ENCODE measurements at regions not wholly inside any gene's neighbourhood (a gene's known extent, or its start where the extent isn't known, plus 50 kb on each side); places are given as distances from the start of the nearest gene placed in this dataset.

DNA sequence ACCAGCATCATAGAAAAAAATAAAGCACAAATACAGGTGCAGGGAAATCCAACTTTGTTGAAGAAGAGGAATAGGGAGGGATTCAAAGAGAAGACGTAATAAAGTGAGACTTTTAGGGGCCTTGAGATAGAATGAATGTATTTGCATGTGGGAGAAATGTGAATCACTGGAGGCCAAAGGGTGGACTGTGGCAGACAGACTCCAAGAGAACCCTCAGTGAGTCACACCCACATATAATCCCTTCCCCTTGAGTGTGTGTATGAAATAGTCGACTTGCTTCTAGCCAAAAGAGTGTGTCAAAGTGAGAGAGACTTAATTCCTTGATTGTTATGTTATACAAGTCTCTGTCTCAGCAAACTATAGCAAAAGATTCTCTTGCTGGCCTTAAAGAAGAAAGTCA is 101.3 kb upstream of the GHITM start:
- DNase-seq (ENCODE audit: low read depth), result no peak

- DNase-seq (ENCODE audit: low read depth), result no peak
These were observed 99.4 kb upstream of the GHITM start for GRCh38 chr10:84039957-84040356.

DNA sequence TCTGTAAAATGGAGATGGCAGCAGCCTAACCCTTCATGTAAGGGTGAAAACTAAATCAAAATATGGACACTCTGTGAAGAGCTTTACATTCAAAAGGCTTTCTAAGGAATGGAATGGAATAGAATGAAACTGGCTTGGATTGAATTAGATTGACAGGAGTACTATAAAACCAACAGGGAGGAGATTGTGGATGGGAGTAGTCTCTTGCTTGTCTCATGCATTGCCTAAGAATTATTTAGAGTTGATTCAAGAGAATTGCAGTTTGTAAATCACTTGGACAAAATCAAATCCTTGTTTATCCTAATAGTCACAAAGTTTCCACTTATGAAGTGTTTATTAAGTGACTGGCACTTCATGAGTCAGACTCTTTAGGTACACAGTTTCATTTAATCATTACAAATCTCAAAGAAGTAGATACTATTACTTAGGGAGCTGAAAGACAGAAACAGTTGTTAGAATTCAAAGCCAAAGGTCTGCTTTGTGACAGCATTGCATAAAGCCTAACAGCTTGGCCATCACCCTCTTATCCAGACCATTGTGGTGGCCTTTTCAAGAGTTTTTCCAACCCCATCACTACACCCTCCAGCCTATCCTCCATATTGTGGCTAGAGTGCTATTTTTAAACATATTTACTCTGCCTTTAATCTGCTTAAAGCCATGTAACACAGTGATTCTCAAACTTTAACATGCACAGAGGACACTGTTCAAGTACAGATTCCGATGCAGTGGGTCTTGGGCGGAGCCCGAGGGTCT is 91.9 kb upstream of the GHITM start:
- no peak for DNase-seq (ENCODE audit: low read depth)

- DNase-seq (ENCODE audit: low read depth), result no peak
These were observed 89.7 kb upstream of the GHITM start for GRCh38 chr10:84049645-84050011.

GRCh38 chr10:84053626-84054025 is 85.7 kb upstream of the GHITM start:
- no peak for DNase-seq (ENCODE audit: low read depth)

DNA sequence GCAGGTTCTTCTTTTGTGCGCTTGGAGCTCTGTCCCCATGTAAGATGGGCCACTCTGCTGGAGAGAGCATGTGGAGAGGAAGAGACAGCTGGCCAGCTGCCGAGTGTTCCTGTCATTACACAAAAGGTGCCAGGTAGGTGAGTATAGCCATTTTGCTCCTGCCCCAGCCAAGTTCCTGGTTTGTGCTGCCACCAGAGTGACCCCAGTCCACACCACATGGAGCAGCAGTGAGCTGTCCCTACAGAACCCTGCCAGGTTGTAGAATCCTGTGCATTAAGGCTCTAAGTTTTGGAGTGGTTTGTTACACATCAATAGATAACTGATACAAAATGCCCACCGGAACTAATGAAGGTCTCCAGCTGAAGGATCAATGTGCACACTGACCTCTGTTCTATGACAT is 84.6 kb upstream of the GHITM start:
- no peak for DNase-seq (ENCODE audit: low read depth)

GRCh38 chr10:84059526-84059925 is 79.8 kb upstream of the GHITM start:
- DNase-seq (ENCODE audit: low read depth), result no peak

GRCh38 chr10:84063440-84063839 is 75.9 kb upstream of the GHITM start:
- DNase-seq (ENCODE audit: low read depth), result no peak

DNA sequence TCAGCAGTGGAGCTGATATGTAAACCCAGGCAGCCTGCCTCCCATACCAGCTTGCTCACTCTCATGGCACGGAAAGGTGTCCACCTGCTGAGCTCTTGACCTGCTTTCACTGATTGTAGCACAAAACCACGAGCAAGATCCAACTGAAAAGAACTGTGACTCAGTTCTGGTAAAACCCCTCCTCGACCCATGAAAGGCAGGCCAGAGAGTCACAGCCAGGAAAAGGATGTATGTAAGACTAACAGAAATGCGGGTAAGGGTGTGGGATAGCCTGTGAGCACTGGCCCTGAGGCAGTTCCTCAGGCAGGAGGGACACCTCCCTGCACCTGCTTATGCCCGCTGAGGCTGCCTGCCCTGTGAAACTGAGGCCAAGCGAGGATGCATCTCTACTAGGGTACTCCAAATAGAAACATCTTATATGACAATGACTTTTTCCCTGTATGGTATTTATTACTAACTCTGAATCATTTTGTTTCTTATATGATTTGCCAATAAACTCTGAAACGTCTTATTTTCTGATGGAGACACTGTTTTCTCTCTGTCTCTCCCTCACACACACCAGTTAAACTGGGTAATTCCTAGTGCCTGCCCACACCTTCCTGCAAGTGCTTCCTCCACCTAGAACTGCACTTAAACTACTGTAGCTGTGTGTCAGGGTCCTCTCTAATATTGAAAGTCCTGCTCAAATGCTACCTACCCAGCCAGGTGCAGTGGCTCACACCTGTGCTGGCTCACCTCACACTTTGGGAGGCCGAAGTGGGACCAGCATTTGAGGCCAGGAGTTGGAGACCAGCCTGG is 73.3 kb upstream of the GHITM start:
- no peak for DNase-seq (ENCODE audit: low read depth)

- no peak for DNase-seq (ENCODE audit: low read depth)
These were observed 64.8 kb upstream of the GHITM start for GRCh38 chr10:84074521-84074920.

GRCh38 chr10:84075226-84076046 is 63.9 kb upstream of the GHITM start:
- no peak for DNase-seq (ENCODE audit: low read depth)

DNA sequence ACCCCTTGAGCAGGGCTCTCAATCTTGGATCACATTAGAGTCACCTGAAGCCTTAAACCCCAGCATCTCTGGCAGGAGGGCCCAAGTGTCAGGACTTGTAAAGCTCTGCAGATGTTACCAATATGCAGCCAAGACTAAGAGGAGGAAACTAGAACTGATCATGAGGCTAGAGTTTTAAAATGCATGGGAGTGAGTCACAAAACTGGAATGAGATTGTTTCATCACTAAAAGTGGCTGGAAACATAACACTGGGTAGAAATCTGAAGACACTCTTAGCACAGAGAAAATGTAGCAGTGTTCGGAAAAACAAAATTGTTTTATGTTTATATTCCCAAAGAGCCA is 63.3 kb upstream of the GHITM start:
- no peak for DNase-seq (ENCODE audit: low read depth)

DNA sequence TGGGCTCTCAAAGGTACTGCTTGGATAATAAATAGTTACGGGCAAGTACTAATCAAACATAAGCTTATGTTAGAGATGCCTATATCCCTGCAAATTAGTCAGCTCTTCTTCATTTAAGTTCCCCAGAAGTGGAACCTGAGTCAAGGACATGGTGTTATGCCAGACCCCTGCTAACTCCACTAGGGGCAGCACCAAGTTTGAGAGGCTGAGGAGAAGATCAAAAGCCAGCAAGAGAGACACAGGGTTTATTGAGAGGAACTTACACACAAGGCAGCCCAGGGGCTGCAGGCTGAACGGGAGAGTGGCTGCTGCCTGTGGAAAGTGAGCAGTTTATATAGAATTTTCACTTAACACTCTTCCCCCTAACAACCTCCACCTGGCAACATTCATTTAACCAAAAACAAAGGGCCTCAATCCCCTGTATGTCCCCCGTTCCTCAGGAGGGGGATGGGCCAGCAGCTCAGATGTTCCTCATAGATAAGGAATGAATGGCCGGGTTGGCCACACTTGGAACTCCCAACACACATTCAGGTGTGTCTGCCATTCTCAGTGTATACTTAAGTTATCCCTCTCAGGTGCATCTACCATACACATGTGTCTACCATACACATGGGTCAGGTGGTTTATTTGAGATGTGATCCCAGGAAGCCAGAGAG is 62.6 kb upstream of the GHITM start:
- DNase-seq (ENCODE audit: low read depth), result no peak

GRCh38 chr10:84077768-84078167 is 61.5 kb upstream of the GHITM start:
- no peak for DNase-seq (ENCODE audit: low read depth)

DNA sequence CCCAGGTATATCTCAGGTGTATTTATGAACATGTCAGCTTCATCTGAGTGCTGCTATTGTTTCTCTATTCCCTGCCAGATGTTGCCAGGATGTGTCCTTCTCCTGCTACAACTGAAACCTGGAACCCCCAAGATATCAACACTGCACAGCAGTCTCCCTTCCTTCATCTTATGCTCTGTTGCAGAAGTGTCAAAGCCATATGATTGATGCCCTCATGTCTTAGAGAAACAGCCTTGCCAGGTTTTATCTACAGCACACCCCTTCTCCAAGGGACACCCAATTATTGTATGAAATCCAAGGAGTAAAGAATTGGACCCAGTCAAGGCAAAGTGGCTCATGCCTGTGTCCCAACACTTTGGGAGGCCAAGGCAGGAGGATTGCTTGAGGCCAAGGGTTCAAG is 60.5 kb upstream of the GHITM start:
- no peak for DNase-seq (ENCODE audit: low read depth)

DNA sequence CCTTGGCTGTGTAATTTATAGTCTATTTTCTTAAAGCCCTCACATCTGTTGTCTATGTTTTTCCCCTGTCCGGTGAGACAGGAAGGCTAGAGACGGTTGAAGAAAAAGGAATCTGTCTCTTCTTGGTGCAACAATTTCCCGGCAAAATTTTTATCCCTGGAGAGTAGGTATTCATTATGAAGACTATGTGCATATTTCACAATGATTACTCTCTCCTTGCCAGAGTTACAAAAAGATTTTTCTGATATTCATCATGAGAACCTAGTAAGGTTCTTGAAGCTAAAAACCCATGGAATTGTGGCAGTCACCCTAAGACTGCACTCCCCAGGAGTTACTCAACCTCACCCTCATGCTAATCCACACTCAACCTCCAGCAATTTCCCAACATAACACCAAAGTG is 55.0 kb upstream of the GHITM start:
- no peak for DNase-seq (ENCODE audit: low read depth)

DNA sequence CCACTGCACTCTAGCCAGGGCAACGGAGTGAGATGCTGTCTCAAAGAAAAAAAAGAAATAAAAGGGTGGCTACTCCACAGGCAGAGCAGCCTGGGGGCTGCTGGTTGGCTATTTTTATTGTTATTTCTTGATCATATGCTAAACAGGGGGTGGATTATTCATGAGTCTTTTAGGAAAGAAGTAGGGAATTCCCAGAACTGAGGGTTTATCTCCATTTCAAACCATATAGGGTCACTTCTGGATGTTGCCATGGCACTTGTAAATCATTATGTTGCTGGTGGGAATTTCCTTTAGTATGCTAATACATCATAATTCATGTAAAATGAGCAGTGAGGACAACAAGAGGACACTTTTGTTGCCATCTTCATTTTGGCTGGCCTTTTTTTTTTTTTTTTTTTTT is 52.1 kb upstream of the GHITM start:
- DNase-seq (ENCODE audit: low read depth), result no peak

- no peak for DNase-seq (ENCODE audit: low read depth)
These were observed 50.7 kb upstream of the GHITM start for GRCh38 chr10:84088626-84089025.

DNA sequence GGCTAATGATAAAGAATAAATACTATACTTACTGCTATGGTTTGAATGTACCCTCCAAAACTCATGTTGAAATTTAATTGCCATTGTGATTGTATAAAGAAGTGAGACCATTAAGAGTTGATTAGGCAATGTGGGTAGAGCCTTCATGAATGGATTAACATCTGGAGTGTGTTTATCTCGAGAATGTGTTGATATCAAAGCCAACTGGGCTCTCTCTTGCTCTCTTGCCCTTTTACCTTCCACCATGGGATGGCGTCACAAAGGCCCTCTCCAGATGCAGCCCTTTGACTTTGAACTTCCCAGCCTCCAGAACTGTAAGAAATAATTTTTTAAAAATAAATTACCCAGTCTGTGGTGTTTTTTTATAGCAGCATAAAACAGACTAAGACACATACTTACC is 50.1 kb upstream of the GHITM start:
- DNase-seq (ENCODE audit: low read depth), result no peak
